ENCODE measurements at regions not wholly inside any gene's neighbourhood (a gene's known extent, or its start where the extent isn't known, plus 50 kb on each side); places are given as distances from the start of the nearest gene placed in this dataset.

- DNase-seq: no peak
Observed at GRCh38 chr1:239739375-239739774, 352.3 kb upstream of the FMN2 start.

- no peak for DNase-seq
Observed at GRCh38 chr1:239739919-239740318, 351.8 kb upstream of the FMN2 start.

GRCh38 chr1:239742416-239743109 lies 349.1 kb upstream of the FMN2 start:
- no peak for DNase-seq

- no peak for DNase-seq
Observed at GRCh38 chr1:239744851-239745250, 346.8 kb upstream of the FMN2 start.

- DNase-seq: no peak
Observed at GRCh38 chr1:239755107-239755912, 336.4 kb upstream of the FMN2 start.

GRCh38 chr1:239757716-239758115 lies 334.0 kb upstream of the FMN2 start:
- no peak for DNase-seq

- no peak for DNase-seq
Observed at GRCh38 chr1:239758756-239759155, 332.9 kb upstream of the FMN2 start.

GRCh38 chr1:239761509-239761908 lies 330.2 kb upstream of the FMN2 start:
- DNase-seq: no peak

- no peak for DNase-seq
Observed at GRCh38 chr1:239763850-239764249, 327.8 kb upstream of the FMN2 start.

- no peak for DNase-seq
Observed at GRCh38 chr1:239764546-239764945, 327.1 kb upstream of the FMN2 start.

- DNase-seq: no peak
Observed at GRCh38 chr1:239765163-239765562, 326.5 kb upstream of the FMN2 start.

GRCh38 chr1:239771550-239771949 lies 320.1 kb upstream of the FMN2 start:
- no peak for DNase-seq

- DNase-seq: no peak
Observed at GRCh38 chr1:239772446-239772845, 319.2 kb upstream of the FMN2 start.

- no peak for DNase-seq
Observed at GRCh38 chr1:239775466-239775865, 316.2 kb upstream of the FMN2 start.

- DNase-seq: no peak
Observed at GRCh38 chr1:239778208-239778813, 313.4 kb upstream of the FMN2 start.

GRCh38 chr1:239779962-239780361 lies 311.7 kb upstream of the FMN2 start:
- DNase-seq: no peak

GRCh38 chr1:239784896-239785295 lies 306.8 kb upstream of the FMN2 start:
- DNase-seq: no peak

- no peak for DNase-seq
Observed at GRCh38 chr1:239785576-239785975, 306.1 kb upstream of the FMN2 start.

GRCh38 chr1:239786464-239786863 lies 305.2 kb upstream of the FMN2 start:
- DNase-seq: no peak

- no peak for DNase-seq
Observed at GRCh38 chr1:239792157-239792556, 299.5 kb upstream of the FMN2 start.

GRCh38 chr1:239795304-239795703 lies 296.4 kb upstream of the FMN2 start:
- DNase-seq: no peak

- no peak for DNase-seq
Observed at GRCh38 chr1:239799617-239800016, 292.1 kb upstream of the FMN2 start.

- no peak for DNase-seq
Observed at GRCh38 chr1:239800861-239801260, 290.8 kb upstream of the FMN2 start.

- DNase-seq: no peak
Observed at GRCh38 chr1:239802275-239802674, 289.4 kb upstream of the FMN2 start.

All from NCI-H69 (cell line).